T-cell (primary cell): ENCODE measurements at regions not wholly inside any gene's neighbourhood (a gene's known extent, or its start where the extent isn't known, plus 50 kb on each side); places are given as distances from the start of the nearest gene placed in this dataset.
A peak's percentile ranks its signal among the peaks of the same experiment; 100 is the strongest.

Experiments used
- ATAC-seq, 4 experiments: fragments of 200-7000 bp in 3 of 4; fragments of 150-1000 bp in 1 of 4; cut with Tn5 transposase; replicated peaks in 1 of 4; 1 replicate in 3 of 4; 2 replicates in 1 of 4; pipeline ENCODE4 v1.10.0; 2021; ENCODE audit warnings: moderate library complexity in 3 of 4, mild to moderate bottlenecking in 2 of 4, moderate number of reproducible peaks in 1 of 4
- CTCF ChIA-PET, 2 donors: fragments of 300-600 bp; sonication (Branson Sonifier 250); formaldehyde crosslinking; loops; one replicate each; lab custom pipeline; 2022; ENCODE audit warnings: antibody characterized with exemption in 2 of 2; lab: Charles Lee
- POLR2A ChIA-PET, 2 donors: fragments of 300-600 bp; sonication (Branson Sonifier 250); formaldehyde crosslinking; loops; one replicate each; lab custom pipeline; 2022; ENCODE audit warnings: antibody characterized with exemption in 2 of 2; lab: Charles Lee
- DNase-seq, 35 experiments: peaks; one replicate each; pipeline versions ENCODE4 v3.0.0 to v3.0.0-alpha.2; 2013 to 2023
- H3K27ac ChIP-seq: one replicate; pipeline ENCODE4 v1.5.1; 2013; ENCODE audit warnings: low read length
- H3K27me3 ChIP-seq, 2 experiments: replicated peaks in 1 of 2; 1 replicate in 1 of 2; 2 replicates in 1 of 2; pipeline versions ENCODE4 v1.6.1 to v1.7.0; 2013; ENCODE audit warnings: low read length in 1 of 2, mixed read lengths in 1 of 2; ENCODE audit not compliant: control insufficient read depth in 2 of 2, insufficient read depth in 2 of 2; ENCODE audit errors: extremely low read depth in 1 of 2
- H3K36me3 ChIP-seq, 2 donors: 1 replicate in 1 of 2; 2 replicates in 1 of 2; pipeline versions ENCODE4 v1.6.1 to v1.7.0; 2013; ENCODE audit warnings: low read length in 1 of 2; ENCODE audit not compliant: control insufficient read depth in 2 of 2, insufficient read depth in 1 of 2; ENCODE audit errors: extremely low read depth in 1 of 2
- H3K4me1 ChIP-seq, 2 experiments: 1 replicate in 1 of 2; 2 replicates in 1 of 2; pipeline versions ENCODE4 v1.6.1 to v1.7.0; 2013; ENCODE audit warnings: low read length in 2 of 2, mixed read lengths in 1 of 2; ENCODE audit not compliant: insufficient read depth in 2 of 2, control insufficient read depth in 1 of 2; ENCODE audit errors: extremely low read depth in 1 of 2
- H3K4me3 ChIP-seq, 2 donors: 1 replicate in 1 of 2; 2 replicates in 1 of 2; pipeline versions ENCODE4 v1.5.1 to v1.7.0; 2013; ENCODE audit warnings: mild to moderate bottlenecking in 2 of 2, low read length in 1 of 2, moderate library complexity in 1 of 2; ENCODE audit not compliant: control insufficient read depth in 1 of 2; ENCODE audit errors: extremely low read depth in 1 of 2
- H3K9me3 ChIP-seq: 2 replicates; pipeline ENCODE4 v1.7.0; 2013
- H3K27ac Mint-ChIP-seq, 2 donors: one replicate each; pipeline ENCODE4 v1.8.0; 2020 to 2021; ENCODE audit warnings: mild to moderate bottlenecking in 2 of 2, mixed read lengths in 2 of 2
- H3K27me3 Mint-ChIP-seq, 2 donors: one replicate each; pipeline ENCODE4 v1.8.0; 2021 to 2022; ENCODE audit warnings: mixed read lengths in 2 of 2
- H3K36me3 Mint-ChIP-seq: one replicate; pipeline ENCODE4 v1.8.0; 2021; ENCODE audit warnings: mixed read lengths
- H3K4me1 Mint-ChIP-seq, 3 donors: one replicate each; pipeline ENCODE4 v1.8.0; 2020 to 2022; ENCODE audit warnings: mixed read lengths in 3 of 3, mild to moderate bottlenecking in 1 of 3
- H3K4me3 Mint-ChIP-seq, 3 donors: one replicate each; pipeline ENCODE4 v1.8.0; 2020 to 2022; ENCODE audit warnings: mild to moderate bottlenecking in 3 of 3, mixed read lengths in 3 of 3, moderate library complexity in 3 of 3
- H3K9me3 Mint-ChIP-seq, 3 donors: one replicate each; pipeline ENCODE4 v1.8.0; 2020 to 2022; ENCODE audit warnings: mixed read lengths in 3 of 3
- WGBS: methylation state at CpG from one replicate; pipeline ENCODE4 v1.1.5; 2013; ENCODE audit warnings: missing lambda C conversion rate; ENCODE audit not compliant: insufficient coverage; 5-methylcytosine and 5-hydroxymethylcytosine counted together

DNA sequence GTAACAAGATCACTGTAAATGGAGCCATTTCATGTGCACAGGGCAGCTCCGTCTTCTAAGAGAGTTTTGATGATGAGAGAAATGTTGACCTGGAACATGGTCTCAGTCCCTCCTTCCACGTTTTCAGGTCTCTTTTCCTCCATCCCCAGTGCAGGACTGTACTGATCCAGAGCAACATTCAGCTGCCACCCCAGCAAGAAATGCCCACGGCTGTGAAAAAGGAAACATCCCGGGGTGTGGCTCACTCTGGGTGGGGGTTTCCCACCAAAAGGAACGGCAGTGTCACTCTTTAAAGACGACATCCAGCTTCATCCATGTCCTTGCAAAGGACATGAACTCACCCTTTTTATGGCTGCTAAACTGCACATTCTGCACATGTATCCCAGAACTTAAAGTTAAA, 92.6 kb downstream of the ERMARD start:
- CTCF ChIA-PET = no interaction called here
- Mint-ChIP-seq H3K27me3 (peaks cover 10 to 18% of the 10 kb centered on the region in 2 donors), H3K36me3 (no peaks in the 10 kb centered on the region), H3K27ac (no peak overlapping the region), H3K4me3 (no peak overlapping the region), H3K4me1 (no peaks in the 10 kb centered on the region), H3K9me3 (no peaks in the 10 kb centered on the region)
- Histone ChIP-seq H3K4me1 (no peaks in the 10 kb centered on the region), H3K4me3 (no peak overlapping the region), H3K36me3 (no peaks in the 10 kb centered on the region), H3K27ac (no peak overlapping the region), H3K9me3 (no peaks in the 10 kb centered on the region), H3K27me3 (peaks cover 0 to 31% of the 10 kb centered on the region in 2 experiments)
- 55% methylated on average over 4 of the region's 6 CpGs for WGBS
- no peak for ATAC-seq
- POLR2A ChIA-PET = no interaction called here
- DNase-seq = no peak

DNA sequence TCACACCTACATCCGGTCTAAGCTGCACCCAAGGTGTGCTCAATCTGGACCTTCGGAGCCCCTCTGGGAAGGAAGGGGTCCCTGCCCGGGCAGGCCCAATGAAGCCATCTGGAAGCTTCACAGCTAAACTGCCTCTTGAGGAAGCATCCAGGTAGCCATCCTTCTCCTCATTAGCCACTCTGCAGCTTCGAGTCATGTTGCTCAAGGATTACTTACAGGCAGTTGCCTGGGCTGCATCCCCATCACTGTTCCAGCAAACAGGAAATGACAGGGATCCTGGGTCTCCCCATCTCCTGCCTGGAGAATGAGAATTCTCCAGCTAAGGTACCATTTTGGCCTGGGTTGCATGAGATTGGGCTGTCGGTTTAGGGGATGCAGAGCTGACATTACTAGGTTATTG, 91.7 kb downstream of the ERMARD start:
- 88% methylated on average over 4 of the region's 5 CpGs for WGBS
- Mint-ChIP-seq H3K9me3 (no peaks in the 10 kb centered on the region), H3K36me3 (no peaks in the 10 kb centered on the region), H3K27me3 (peaks cover 13 to 18% of the 10 kb centered on the region in 2 donors), H3K4me1 (no peaks in the 10 kb centered on the region), H3K4me3 (no peak overlapping the region), H3K27ac (no peak overlapping the region)
- ChIA-PET CTCF (no interaction called here), POLR2A (no interaction called here)
- no peak overlapping the region for H3K4me3 ChIP-seq
- H3K36me3 ChIP-seq = no peaks in the 10 kb centered on the region
- ATAC-seq (no peak), DNase-seq (no peak)
- no peaks in the 10 kb centered on the region for H3K4me1 ChIP-seq
- peaks cover 0 to 36% of the 10 kb centered on the region in 2 experiments for H3K27me3 ChIP-seq
- no peaks in the 10 kb centered on the region for H3K9me3 ChIP-seq
- H3K27ac ChIP-seq = no peak overlapping the region

DNA sequence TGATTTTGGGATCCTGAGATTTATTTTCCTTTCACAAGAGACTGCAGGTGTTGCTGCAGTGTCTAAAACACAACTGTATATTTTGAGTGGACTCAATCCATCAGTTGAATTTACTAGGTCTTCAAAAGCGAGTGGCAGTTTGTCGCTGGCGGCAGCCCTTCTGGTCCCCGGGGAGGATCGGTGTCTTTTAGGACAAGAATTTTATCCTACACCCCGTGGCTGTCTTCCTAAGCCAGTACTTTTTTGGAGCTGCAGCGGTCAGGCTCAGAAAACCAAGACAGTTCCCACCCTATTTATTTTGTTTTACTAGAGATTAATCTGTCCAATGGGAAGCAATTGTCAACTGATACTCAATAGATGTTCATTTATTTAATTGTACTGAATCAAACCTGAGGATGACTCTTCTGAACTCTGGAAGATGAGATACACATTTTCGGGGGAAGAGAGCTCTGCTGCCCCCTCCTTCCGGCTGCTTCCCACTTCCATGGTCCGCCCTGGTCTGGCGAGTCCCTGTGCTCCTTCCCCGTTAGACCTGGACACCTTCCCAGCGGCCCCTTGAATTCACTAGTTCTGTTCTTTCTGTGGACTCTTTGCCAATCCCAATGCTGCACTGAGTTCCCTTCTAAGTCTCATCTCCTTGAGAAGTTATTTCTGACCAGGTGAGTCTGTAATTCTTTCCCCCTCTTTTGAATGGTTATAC, 90.6 kb downstream of the ERMARD start:
- Mint-ChIP-seq H3K4me3 (no peak overlapping the region), H3K9me3 (no peaks in the 10 kb centered on the region), H3K36me3 (no peaks in the 10 kb centered on the region), H3K4me1 (no peaks in the 10 kb centered on the region), H3K27me3 (peaks cover 10 to 16% of the 10 kb centered on the region in 2 donors), H3K27ac (no peak overlapping the region)
- no peak for ATAC-seq
- H3K27me3 ChIP-seq = peaks cover 0 to 36% of the 10 kb centered on the region in 2 experiments
- H3K27ac ChIP-seq = no peak overlapping the region
- no peaks in the 10 kb centered on the region for H3K9me3 ChIP-seq
- DNase-seq = no peak
- ChIA-PET POLR2A (no interaction called here), CTCF (interaction anchor here in 1 of 2 donors (0.7 kb wide), 1 partner anchor 9 kb away, joined by 3 read pairs; no protein-coding TSS in a partner anchor)
- no peaks in the 10 kb centered on the region for H3K36me3 ChIP-seq
- WGBS = 86% methylated on average over 12 of the region's 13 CpGs
- no peaks in the 10 kb centered on the region for H3K4me1 ChIP-seq
- H3K4me3 ChIP-seq = no peak overlapping the region

DNA sequence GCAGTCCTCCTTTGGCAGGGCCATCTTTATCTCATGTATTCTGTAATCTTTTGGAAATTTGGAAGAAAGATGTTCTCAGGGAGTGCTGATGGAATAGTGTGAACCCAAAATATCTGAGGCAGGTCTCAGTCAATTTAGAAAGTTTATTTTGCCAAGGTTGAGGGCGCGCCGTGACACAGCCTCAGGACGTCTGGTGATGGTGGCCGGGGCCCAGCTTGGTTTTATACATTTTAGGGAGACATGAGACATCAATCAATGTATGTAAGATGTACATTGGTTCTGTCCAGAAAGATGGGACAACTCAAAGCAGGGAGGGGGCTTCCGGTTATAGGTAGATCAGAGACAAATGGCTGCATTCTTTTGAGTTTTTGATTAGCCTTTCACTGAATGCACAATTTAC, 89.8 kb downstream of the ERMARD start:
- H3K9me3 ChIP-seq = no peaks in the 10 kb centered on the region

DNA sequence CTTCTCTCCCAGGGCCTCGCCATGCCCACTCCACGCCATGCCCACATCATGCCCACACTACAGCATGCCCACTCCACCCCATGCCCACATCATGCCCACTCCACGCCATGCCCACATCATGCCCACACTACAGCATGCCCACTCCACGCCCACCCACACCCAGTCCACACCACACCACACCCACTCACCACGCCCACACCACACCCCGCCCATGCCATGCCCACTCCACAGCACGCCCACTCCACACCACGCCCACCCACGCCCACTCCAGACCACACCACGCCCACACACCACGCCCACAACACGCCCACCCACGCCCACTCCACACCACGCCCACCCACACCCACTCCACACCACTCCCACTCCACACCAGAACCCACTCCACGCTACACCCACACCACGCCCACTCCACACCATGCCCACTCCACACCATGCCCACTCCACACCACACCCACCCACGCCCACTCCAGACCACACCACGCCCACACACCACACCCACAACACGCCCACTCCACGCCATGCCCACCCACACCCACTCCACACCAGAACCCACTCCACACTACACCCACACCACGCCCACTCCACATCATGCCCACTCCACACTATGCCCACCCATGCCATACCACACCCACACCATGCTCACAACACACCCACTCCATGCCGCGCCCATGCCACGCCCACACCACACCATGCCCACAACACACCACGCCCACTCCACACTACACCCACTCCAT, 88.6 kb downstream of the ERMARD start:
- no peak for ATAC-seq
- H3K9me3 ChIP-seq = no peaks in the 10 kb centered on the region
- Mint-ChIP-seq H3K9me3 (no peaks in the 10 kb centered on the region), H3K27me3 (peaks cover 11 to 16% of the 10 kb centered on the region in 2 donors), H3K4me1 (no peaks in the 10 kb centered on the region), H3K4me3 (no peak overlapping the region), H3K36me3 (no peaks in the 10 kb centered on the region), H3K27ac (no peak overlapping the region)
- peak in 1 of 35 experiments; percentile 2 for DNase-seq
- ChIA-PET POLR2A (no interaction called here), CTCF (no interaction called here)
- H3K4me1 ChIP-seq = no peaks in the 10 kb centered on the region
- H3K4me3 ChIP-seq = no peak overlapping the region
- H3K36me3 ChIP-seq = no peaks in the 10 kb centered on the region
- peaks cover 0 to 20% of the 10 kb centered on the region in 2 experiments for H3K27me3 ChIP-seq
- 80% methylated on average over 23 of the region's 25 CpGs for WGBS
- H3K27ac ChIP-seq = no peak overlapping the region

More for the DNA sequence above, 89.8 kb downstream of the ERMARD start:
- Histone ChIP-seq H3K4me3 (no peak overlapping the region), H3K27ac (no peak overlapping the region), H3K27me3 (peaks cover 0 to 31% of the 10 kb centered on the region in 2 experiments), H3K36me3 (no peaks in the 10 kb centered on the region), H3K4me1 (no peaks in the 10 kb centered on the region)
- no peak for ATAC-seq
- no peak for DNase-seq
- CTCF ChIA-PET = no interaction called here
- peaks cover 11 to 20% of the 10 kb centered on the region in 2 donors for H3K27me3 Mint-ChIP-seq
- H3K9me3 Mint-ChIP-seq = no peaks in the 10 kb centered on the region
- no peak overlapping the region for H3K4me3 Mint-ChIP-seq
- no peak overlapping the region for H3K27ac Mint-ChIP-seq
- POLR2A ChIA-PET = no interaction called here
- WGBS = 96% methylated on average over 6 of the region's 6 CpGs
- no peaks in the 10 kb centered on the region for H3K36me3 Mint-ChIP-seq
- no peaks in the 10 kb centered on the region for H3K4me1 Mint-ChIP-seq

DNA sequence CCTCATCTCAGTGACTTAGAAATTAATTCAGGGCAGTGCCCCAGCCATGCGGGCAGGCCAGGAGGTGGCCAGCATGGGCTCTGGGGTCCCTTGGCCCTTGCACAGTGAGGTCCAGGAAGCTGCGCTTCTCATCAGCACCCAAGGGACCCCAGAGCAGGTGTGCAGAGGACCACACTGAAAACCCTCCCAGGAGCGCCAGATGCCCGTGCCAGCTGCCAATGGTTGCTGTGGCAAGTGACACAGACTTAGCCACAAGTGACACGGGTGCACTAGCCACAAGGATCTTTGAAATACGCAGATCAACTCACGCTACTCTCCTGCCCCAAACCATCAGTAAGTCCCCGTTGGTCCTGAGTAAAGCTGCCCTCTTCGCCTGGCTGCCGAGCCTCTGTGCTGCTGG, 88.1 kb downstream of the ERMARD start:
- ATAC-seq = no peak
- ChIA-PET CTCF (no interaction called here), POLR2A (no interaction called here)
- Histone ChIP-seq H3K4me3 (no peak overlapping the region), H3K27ac (no peak overlapping the region), H3K27me3 (peaks cover 0 to 16% of the 10 kb centered on the region in 2 experiments), H3K36me3 (no peaks in the 10 kb centered on the region), H3K9me3 (no peaks in the 10 kb centered on the region), H3K4me1 (no peaks in the 10 kb centered on the region)
- WGBS = 90% methylated on average over 10 of the region's 10 CpGs
- no peak for DNase-seq
- H3K27me3 Mint-ChIP-seq = peaks cover 11 to 19% of the 10 kb centered on the region in 2 donors
- H3K9me3 Mint-ChIP-seq = no peaks in the 10 kb centered on the region
- no peak overlapping the region for H3K27ac Mint-ChIP-seq
- no peaks in the 10 kb centered on the region for H3K36me3 Mint-ChIP-seq
- H3K4me3 Mint-ChIP-seq = no peak overlapping the region
- H3K4me1 Mint-ChIP-seq = no peaks in the 10 kb centered on the region
